ENCODE measurements at regions not wholly inside any gene's neighbourhood (a gene's known extent, or its start where the extent isn't known, plus 50 kb on each side); places are given as distances from the start of the nearest gene placed in this dataset.

DNA sequence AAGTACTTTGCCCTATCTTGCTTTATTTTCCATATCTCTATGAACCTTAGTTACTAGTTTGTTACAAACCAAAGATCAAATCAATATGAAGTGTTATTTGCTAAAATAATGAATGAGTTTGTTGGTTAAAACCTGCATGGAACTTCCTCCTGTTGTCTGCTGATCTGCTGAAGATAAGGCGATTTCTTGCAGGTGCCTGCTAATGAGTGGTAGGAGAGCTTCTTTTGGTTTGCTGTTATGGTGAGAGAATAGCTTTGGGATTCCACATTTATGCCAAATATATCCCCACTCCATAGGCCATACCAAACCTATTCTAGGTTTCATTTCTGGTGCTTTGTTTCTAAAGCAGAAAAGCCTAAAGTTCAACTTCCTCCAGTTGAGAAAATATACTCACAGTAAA lies 103.8 kb upstream of the PCDH10 start:
- H3K36me3 Mint-ChIP-seq (ENCODE audit: insufficient read depth in 1 of 3, low read depth in 3 of 3), result no peaks in the 10 kb centered on the region; a peak in 1 of 7 replicates
- DNase-seq, result no peak
- Histone ChIP-seq H3K27me3 (ENCODE audit: insufficient read depth, low read length) (no peaks in the 10 kb centered on the region), H3K14ac (ENCODE audit: insufficient read depth, low read length) (no peak overlapping the region), H3K9ac (ENCODE audit: extremely low read depth, insufficient read length, low read length) (no peak overlapping the region), H2BK120ac (ENCODE audit: low read depth, low read length, poor library complexity, severe bottlenecking) (no peak overlapping the region), H3T11ph (ENCODE audit: low read length) (no peak overlapping the region), H2BK5ac (ENCODE audit: insufficient read length, low read length) (no peak overlapping the region), H3K9me3 (ENCODE audit: control insufficient read depth, low read depth, low read length) (no peaks in the 10 kb centered on the region), H3K56ac (ENCODE audit: insufficient read length, low read depth, low read length) (no peak overlapping the region), H2BK20ac (ENCODE audit: low read depth, low read length, poor library complexity, severe bottlenecking) (no peak overlapping the region), H3K23me2 (ENCODE audit: insufficient read length, low read depth, low read length, poor library complexity, severe bottlenecking) (no peaks in the 10 kb centered on the region), H3K79me2 (ENCODE audit: insufficient read depth, low read length) (no peaks in the 10 kb centered on the region), H3K4me2 (ENCODE audit: insufficient read depth, insufficient read length, low read length) (no peak overlapping the region), H2BK12ac (ENCODE audit: insufficient read length, low read depth, low read length) (no peak overlapping the region), H3K27ac (ENCODE audit: insufficient read length, low read depth, low read length) (no peak overlapping the region), H2AK5ac (ENCODE audit: insufficient read length, low read length) (no peak overlapping the region), H3K4me1 (ENCODE audit: insufficient read depth, low read length) (no peaks in the 10 kb centered on the region), H4K91ac (ENCODE audit: insufficient read length, low read depth, low read length) (no peak overlapping the region), H4K5ac (ENCODE audit: insufficient read length, low read depth, low read length) (no peak overlapping the region), H3K18ac (ENCODE audit: insufficient read length, low read depth, low read length) (no peak overlapping the region), H4K8ac (replicated peaks; ENCODE audit: insufficient read length, low read depth, low read length) (no peak overlapping the region), H2BK15ac (ENCODE audit: low read depth, low read length) (no peak overlapping the region), H3K23ac (ENCODE audit: insufficient read length, low read depth, low read length) (no peak overlapping the region), H3K79me1 (ENCODE audit: insufficient read depth, low read depth, low read length, poor library complexity, severe bottlenecking) (no peaks in the 10 kb centered on the region), H4K20me1 (ENCODE audit: control insufficient read depth, insufficient read depth, insufficient read length) (no peaks in the 10 kb centered on the region), H3K4ac (ENCODE audit: low read depth, low read length) (no peak overlapping the region), H2AFZ (ENCODE audit: low read length) (no peak overlapping the region)
- no CpG with 5 or more reads among the region's 1 CpG for WGBS (ENCODE audit: extremely low coverage, insufficient read length, low lambda C conversion rate)
- H3K4me3 Mint-ChIP-seq, result no peak overlapping the region
- peaks cover 0 to 5% of the 10 kb centered on the region in 2 experiments; a peak in 2 of 5 replicates for H3K9me3 Mint-ChIP-seq
- TF ChIP-seq, protein P1, sequence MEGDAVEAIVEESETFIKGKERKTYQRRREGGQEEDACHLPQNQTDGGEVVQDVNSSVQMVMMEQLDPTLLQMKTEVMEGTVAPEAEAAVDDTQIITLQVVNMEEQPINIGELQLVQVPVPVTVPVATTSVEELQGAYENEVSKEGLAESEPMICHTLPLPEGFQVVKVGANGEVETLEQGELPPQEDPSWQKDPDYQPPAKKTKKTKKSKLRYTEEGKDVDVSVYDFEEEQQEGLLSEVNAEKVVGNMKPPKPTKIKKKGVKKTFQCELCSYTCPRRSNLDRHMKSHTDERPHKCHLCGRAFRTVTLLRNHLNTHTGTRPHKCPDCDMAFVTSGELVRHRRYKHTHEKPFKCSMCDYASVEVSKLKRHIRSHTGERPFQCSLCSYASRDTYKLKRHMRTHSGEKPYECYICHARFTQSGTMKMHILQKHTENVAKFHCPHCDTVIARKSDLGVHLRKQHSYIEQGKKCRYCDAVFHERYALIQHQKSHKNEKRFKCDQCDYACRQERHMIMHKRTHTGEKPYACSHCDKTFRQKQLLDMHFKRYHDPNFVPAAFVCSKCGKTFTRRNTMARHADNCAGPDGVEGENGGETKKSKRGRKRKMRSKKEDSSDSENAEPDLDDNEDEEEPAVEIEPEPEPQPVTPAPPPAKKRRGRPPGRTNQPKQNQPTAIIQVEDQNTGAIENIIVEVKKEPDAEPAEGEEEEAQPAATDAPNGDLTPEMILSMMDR (conservative IDR thresholded peaks at IDR 0.05), result no peak
- H3K27me3 Mint-ChIP-seq (ENCODE audit: low read depth), result no peaks in the 10 kb centered on the region
- no peak overlapping the region for H3K27ac Mint-ChIP-seq
- H3K4me1 Mint-ChIP-seq, result no peaks in the 10 kb centered on the region
